ENCODE measurements at regions not wholly inside any gene's neighbourhood (a gene's known extent, or its start where the extent isn't known, plus 50 kb on each side); places are given as distances from the start of the nearest gene placed in this dataset.
"Not testable (repeated sequence)": the region's sequence is repeated elsewhere in the genome, so short reads cannot be mapped to it uniquely, and the experiment has no call there.

- in situ Hi-C loops (cut with HindIII; ENCODE audit: low sequenced_read_pairs) = no loop called here
These were observed 256.9 kb downstream of the SPRY2 start for GRCh38 chr13:80083853-80084676.

DNA sequence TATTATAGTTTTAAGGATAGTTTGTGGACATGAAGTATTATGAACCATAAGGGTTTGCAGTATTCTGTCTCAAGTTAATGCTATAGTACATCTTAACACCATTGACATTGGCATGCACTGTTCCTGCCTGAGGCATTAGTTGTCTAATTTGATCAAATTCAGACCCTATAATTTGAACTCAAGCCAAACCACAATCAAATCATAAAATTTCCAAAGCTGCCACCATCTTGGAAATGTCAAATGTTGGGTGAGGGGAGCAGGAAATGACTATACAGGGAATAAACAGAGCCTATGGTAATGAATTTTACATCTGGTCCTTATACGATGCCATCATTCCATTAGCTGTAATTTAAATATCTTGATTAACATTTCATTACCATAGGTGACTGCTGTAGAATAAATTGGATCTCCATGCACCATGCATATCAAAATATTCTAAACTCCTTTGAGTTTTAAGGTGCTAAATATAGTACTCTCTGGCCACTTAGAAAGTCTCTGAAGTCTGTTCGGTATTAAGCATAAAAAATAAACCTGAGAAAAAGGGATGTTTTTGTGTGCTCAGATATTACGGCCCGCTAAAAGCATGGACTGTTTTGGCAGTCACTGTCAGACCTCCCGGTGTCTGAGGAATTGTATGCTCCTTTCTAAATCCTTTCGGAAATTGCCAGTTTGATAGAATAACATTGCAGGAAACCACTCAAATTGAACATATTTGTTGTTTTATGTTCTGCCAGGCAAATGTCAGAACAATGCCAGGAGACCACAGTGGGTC is 257.7 kb downstream of the SPRY2 start:
- in situ Hi-C loops (cut with HindIII; ENCODE audit: low sequenced_read_pairs) = no loop called here

DNA sequence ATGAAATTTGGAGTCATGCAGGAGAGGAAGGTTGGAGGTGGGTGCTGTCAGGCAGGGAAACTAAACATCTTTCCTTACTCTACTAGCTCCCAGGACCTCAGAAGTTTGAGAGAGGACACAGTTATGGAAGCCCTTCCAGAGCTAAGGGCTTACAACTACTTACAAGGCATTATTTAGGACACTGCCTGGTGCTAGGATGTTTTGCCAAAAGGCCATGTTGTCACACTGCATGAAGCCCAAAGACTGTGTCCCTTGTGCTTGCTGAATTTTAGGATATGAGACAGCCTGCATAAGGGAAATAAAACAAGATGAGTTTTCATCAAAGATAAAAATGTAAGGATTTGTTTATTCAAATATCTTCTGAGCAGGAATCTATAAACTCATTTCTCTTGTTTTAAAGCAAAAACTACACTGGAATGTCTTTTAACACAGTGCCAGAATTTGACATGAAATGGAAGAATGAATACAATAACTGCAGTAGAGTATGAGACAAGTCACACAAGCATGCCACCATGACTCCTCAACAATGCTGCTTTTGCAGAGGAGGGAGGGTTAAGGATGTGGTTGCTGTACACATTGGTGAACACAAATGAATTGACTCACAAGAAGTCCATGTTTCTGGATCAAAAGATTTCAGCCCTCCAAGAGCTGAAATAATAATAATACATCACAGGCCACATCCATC is 258.4 kb downstream of the SPRY2 start:
- in situ Hi-C loops (cut with HindIII; ENCODE audit: low sequenced_read_pairs) = no loop called here

GRCh38 chr13:80074811-80075210 is 266.1 kb downstream of the SPRY2 start:
- in situ Hi-C loops (cut with HindIII; ENCODE audit: low sequenced_read_pairs) = no loop called here

DNA sequence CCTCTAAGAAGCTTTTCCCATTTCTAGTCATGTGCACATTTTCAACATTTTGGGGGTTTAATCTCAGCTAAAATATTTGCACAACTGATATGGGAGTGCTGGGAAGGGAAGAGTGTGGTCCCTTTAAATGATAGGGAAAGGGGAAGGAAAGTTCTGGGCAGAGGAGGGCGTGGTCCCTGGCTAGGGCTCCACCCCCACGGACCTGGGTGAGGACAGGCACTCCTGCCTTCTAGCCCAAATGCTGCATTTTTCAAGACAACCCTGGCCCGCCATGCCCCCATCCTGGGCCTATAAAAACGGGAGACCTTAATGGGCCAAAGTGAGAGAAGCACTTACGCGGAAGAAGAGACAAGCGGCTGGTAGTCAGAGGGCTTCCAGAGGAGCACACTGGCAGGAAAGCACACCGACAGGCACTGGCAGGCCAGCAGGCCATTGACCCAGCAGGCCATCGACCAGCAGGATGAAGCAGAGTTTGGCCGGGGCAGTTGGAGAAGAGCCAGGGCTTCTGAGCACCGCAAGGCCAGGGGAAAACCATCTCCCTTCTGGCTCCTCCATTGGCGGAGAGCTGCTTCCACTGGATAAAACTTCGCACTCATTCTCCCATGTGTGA is 266.7 kb downstream of the SPRY2 start:
- in situ Hi-C loops (cut with HindIII; ENCODE audit: low sequenced_read_pairs) = no loop called here

- in situ Hi-C loops (cut with HindIII; ENCODE audit: low sequenced_read_pairs) = no loop called here
These were observed 268.7 kb downstream of the SPRY2 start for GRCh38 chr13:80072231-80072630.

- in situ Hi-C loops (cut with HindIII; ENCODE audit: low sequenced_read_pairs) = no loop called here
These were observed 270.8 kb downstream of the SPRY2 start for GRCh38 chr13:80070024-80070703.

- in situ Hi-C loops (cut with HindIII; ENCODE audit: low sequenced_read_pairs) = no loop called here
These were observed 271.6 kb downstream of the SPRY2 start for GRCh38 chr13:80069374-80069773.

GRCh38 chr13:80065996-80066395 is 274.9 kb downstream of the SPRY2 start:
- in situ Hi-C loops (cut with HindIII; ENCODE audit: low sequenced_read_pairs) = no loop called here

DNA sequence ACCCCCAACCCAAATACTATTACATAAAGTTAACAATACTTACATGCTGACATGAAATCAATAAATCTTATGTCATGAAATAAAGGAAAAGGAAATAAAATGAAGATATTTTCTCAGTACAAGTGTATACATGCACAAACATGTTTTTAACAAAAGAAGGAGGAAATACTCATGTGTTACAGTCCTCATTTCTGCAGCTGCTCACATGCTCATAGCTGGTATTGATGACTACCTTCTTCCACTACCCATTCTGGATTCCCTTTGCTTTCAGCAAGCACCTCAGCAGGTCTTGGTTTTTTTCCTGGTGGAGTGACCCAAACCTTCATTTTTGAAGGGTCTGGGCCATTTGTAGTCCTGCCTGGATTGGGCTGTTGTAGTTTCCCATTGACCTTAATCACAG is 278.5 kb downstream of the SPRY2 start:
- in situ Hi-C loops (cut with HindIII; ENCODE audit: low sequenced_read_pairs) = not testable (repeated sequence)

DNA sequence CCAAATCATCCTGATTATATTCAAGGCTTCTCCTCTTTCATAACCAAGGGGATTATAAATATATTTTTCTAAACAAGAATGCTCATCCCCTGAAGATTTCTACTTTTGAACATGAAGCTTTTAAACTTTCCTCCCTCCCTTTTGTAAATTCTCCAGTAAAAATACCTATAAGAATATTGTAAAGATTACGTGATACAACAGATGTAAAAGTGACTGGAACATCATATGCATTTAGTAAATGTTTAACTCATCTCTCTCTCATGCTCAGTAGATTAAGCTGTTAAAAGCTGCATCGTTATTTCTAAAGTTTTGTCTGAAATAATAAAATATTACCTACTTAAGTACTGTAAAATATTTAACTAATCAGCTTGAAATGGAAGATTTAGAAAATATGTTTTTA is 281.1 kb downstream of the SPRY2 start:
- in situ Hi-C loops (cut with HindIII; ENCODE audit: low sequenced_read_pairs) = no loop called here

- in situ Hi-C loops (cut with HindIII; ENCODE audit: low sequenced_read_pairs) = no loop called here
These were observed 282.3 kb downstream of the SPRY2 start for GRCh38 chr13:80058626-80059025.

GRCh38 chr13:80055847-80056246 is 285.1 kb downstream of the SPRY2 start:
- in situ Hi-C loops (cut with HindIII; ENCODE audit: low sequenced_read_pairs) = no loop called here

- in situ Hi-C loops (cut with HindIII; ENCODE audit: low sequenced_read_pairs) = no loop called here
These were observed 286.1 kb downstream of the SPRY2 start for GRCh38 chr13:80054806-80055205.

- in situ Hi-C loops (cut with HindIII; ENCODE audit: low sequenced_read_pairs) = no loop called here
These were observed 288.6 kb downstream of the SPRY2 start for GRCh38 chr13:80052286-80052685.

DNA sequence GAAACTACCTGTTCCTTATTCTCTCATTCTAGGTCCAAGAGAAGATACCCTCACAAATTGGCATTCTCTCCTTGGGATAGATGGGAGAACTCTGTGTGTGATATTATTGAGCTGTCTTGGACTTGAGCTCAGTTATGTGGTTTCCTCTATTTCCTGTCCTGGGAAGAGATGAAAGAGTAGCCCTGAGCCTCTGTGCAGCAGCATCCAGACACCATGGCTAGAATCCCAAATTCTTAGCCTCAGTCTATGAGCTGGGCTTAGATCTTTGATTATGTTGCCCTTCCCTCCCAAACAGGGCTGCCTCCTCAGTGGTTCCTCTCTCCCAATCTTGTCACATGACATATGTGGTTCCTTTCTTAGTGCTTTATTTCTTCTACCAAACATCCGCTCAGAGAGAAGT is 290.7 kb downstream of the SPRY2 start:
- in situ Hi-C loops (cut with HindIII; ENCODE audit: low sequenced_read_pairs) = no loop called here

GRCh38 chr13:80048802-80049201 is 292.1 kb downstream of the SPRY2 start:
- in situ Hi-C loops (cut with HindIII; ENCODE audit: low sequenced_read_pairs) = no loop called here

GRCh38 chr13:80048030-80048429 is 292.9 kb downstream of the SPRY2 start:
- in situ Hi-C loops (cut with HindIII; ENCODE audit: low sequenced_read_pairs) = no loop called here

DNA sequence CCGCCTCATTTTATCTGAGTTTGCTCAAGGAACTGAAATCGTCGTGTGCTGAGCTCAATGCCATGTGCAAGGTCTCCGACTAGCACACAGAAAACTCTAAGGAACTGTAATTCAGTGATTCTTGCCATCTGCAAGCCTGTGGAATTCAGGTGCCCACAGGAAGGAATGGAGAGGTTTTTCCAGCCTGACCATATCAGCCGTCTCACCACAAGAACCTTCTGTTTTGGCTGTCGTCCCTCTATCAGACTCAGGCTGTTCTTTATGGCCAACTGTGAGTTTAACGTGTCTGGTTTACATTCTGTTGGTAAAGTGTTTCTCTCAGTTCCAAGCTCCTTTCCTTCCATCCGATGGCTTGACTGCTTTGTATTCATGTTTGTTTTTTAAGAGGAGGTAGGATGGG is 293.5 kb downstream of the SPRY2 start:
- in situ Hi-C loops (cut with HindIII; ENCODE audit: low sequenced_read_pairs) = no loop called here

GRCh38 chr13:80040981-80041317 is 300.0 kb downstream of the SPRY2 start:
- in situ Hi-C loops (cut with HindIII; ENCODE audit: low sequenced_read_pairs) = loop anchor here (5.0 kb wide), 1 partner anchor 34 kb away; no protein-coding TSS in a partner anchor
